B cell (primary cell): ENCODE measurements at regions not wholly inside any gene's neighbourhood (a gene's known extent, or its start where the extent isn't known, plus 50 kb on each side); places are given as distances from the start of the nearest gene placed in this dataset.

Experiments
- ATAC-seq: fragments of 200-7000 bp; cut with Tn5 transposase; one replicate; pipeline ENCODE4 v1.10.0; 2021; ENCODE audit warnings: low read depth, mild to moderate bottlenecking, moderate number of reproducible peaks, moderate library complexity
- CTCF ChIA-PET: fragments of 350-600 bp; sonication (Branson Sonifier 250); formaldehyde crosslinking; loops from one replicate; lab custom pipeline; 2021; ENCODE audit warnings: antibody characterized with exemption, inconsistent platforms; lab: Charles Lee
- POLR2A ChIA-PET: fragments of 350-600 bp; sonication (Branson Sonifier 250); formaldehyde crosslinking; loops from one replicate; lab custom pipeline; 2021; ENCODE audit warnings: antibody characterized with exemption; lab: Charles Lee
- DNase-seq: peaks from one replicate; pipeline ENCODE4 v3.0.0; 2013
- H2AFZ ChIP-seq: 2 replicates; pipeline ENCODE4 v1.6.1; 2012; ENCODE audit warnings: mild to moderate bottlenecking, low read depth, low read length; ENCODE audit not compliant: insufficient read depth, poor library complexity, severe bottlenecking
- H3K27ac ChIP-seq, 2 donors: 1 replicate in 1 of 2; 2 replicates in 1 of 2; pipeline ENCODE4 v1.5.1; 2012 to 2013; ENCODE audit warnings: low read length in 2 of 2, mild to moderate bottlenecking in 2 of 2, moderate library complexity in 1 of 2
- H3K27me3 ChIP-seq, 4 experiments: fragments of 200-600 bp in 1 of 4; sonication (generic) in 1 of 4; replicated peaks in 1 of 4; 1 replicate in 2 of 4; 2 replicates in 2 of 4; pipeline versions ENCODE4 v1.6.1 to v1.7.0; 2013 to 2016; ENCODE audit warnings: low read length in 3 of 4, mild to moderate bottlenecking in 2 of 4, mixed read lengths in 1 of 4, moderate library complexity in 1 of 4; ENCODE audit not compliant: insufficient read depth in 4 of 4, control insufficient read depth in 3 of 4; ENCODE audit errors: control extremely low read depth in 1 of 4
- H3K36me3 ChIP-seq, 2 experiments: replicated peaks in 1 of 2; 1 replicate in 1 of 2; 2 replicates in 1 of 2; pipeline versions ENCODE4 v1.6.1 to v1.7.1; 2013; ENCODE audit warnings: low read length in 1 of 2; ENCODE audit not compliant: insufficient read depth in 2 of 2, control insufficient read depth in 1 of 2; ENCODE audit errors: control extremely low read depth in 1 of 2, extremely low read depth in 1 of 2
- H3K4me1 ChIP-seq, 2 donors: fragments of 200-600 bp in 1 of 2; sonication (generic) in 1 of 2; 1 replicate in 1 of 2; 2 replicates in 1 of 2; pipeline versions ENCODE4 v1.5.1 to v1.6.1; 2013 to 2017; ENCODE audit warnings: low read length in 2 of 2; ENCODE audit not compliant: control insufficient read depth in 2 of 2, insufficient read depth in 2 of 2
- H3K4me2 ChIP-seq: replicated peaks from 2 replicates; pipeline ENCODE3; 2012; ENCODE audit warnings: mild to moderate bottlenecking, low read depth, low read length; ENCODE audit not compliant: poor library complexity, severe bottlenecking
- H3K4me3 ChIP-seq, 5 experiments: fragments of 200-600 bp in 1 of 5; sonication (generic) in 1 of 5; 1 replicate in 3 of 5; 2 replicates in 2 of 5; pipeline versions ENCODE4 v1.5.1 to v1.7.0; 2011 to 2016; ENCODE audit warnings: low read length in 4 of 5, mild to moderate bottlenecking in 4 of 5, low read depth in 2 of 5, control low read depth in 1 of 5, moderate library complexity in 1 of 5; ENCODE audit not compliant: insufficient read depth in 1 of 5; ENCODE audit errors: control extremely low read depth in 1 of 5, extremely low read depth in 1 of 5
- H3K79me2 ChIP-seq: fragments of 200-600 bp; sonication (generic); one replicate; pipeline ENCODE4 v1.6.0; 2016; ENCODE audit warnings: low read length; ENCODE audit not compliant: control insufficient read depth, insufficient read depth
- H3K9ac ChIP-seq: fragments of 200-600 bp; sonication (generic); 2 replicates; pipeline ENCODE4 v1.6.1; 2017; ENCODE audit warnings: mild to moderate bottlenecking, low read length, moderate library complexity
- H3K9me3 ChIP-seq, 3 donors: one replicate each; pipeline versions ENCODE4 v1.6.1 to v1.7.1; 2013; ENCODE audit warnings: low read length in 2 of 3; ENCODE audit not compliant: control insufficient read depth in 2 of 3, insufficient read depth in 1 of 3; ENCODE audit errors: control extremely low read depth in 1 of 3
- H4K20me1 ChIP-seq: 2 replicates; pipeline ENCODE4 v1.6.0; 2012; ENCODE audit warnings: mild to moderate bottlenecking, low read length; ENCODE audit not compliant: insufficient read depth, control insufficient read depth, poor library complexity, severe bottlenecking
- H3K27ac Mint-ChIP-seq: one replicate; pipeline ENCODE4 v1.8.0; 2021; ENCODE audit warnings: mixed read lengths
- H3K27me3 Mint-ChIP-seq: one replicate; pipeline ENCODE4 v1.8.0; 2021; ENCODE audit warnings: mixed read lengths
- H3K4me1 Mint-ChIP-seq: one replicate; pipeline ENCODE4 v1.8.0; 2021; ENCODE audit warnings: mixed read lengths
- H3K4me3 Mint-ChIP-seq: one replicate; pipeline ENCODE4 v1.8.0; 2021; ENCODE audit warnings: mixed read lengths
- H3K9me3 Mint-ChIP-seq: one replicate; pipeline ENCODE4 v1.8.0; 2022; ENCODE audit warnings: mixed read lengths; ENCODE audit not compliant: insufficient read depth
- EZH2 ChIP-seq: IDR thresholded peaks from 2 replicates; pipeline ENCODE4 v1.6.1; 2012; ENCODE audit warnings: borderline replicate concordance, low read depth, mild to moderate bottlenecking, moderate library complexity, low read length; ENCODE audit not compliant: insufficient read depth, poor library complexity, severe bottlenecking
- WGBS: methylation state at CpG from one replicate; pipeline ENCODE4 v1.1.5; 2013; ENCODE audit warnings: missing lambda C conversion rate; ENCODE audit not compliant: insufficient coverage; 5-methylcytosine and 5-hydroxymethylcytosine counted together
- intact Hi-C: fragments of 100-400 bp; cut with micrococcal nuclease; formaldehyde crosslinking; loops from one replicate; pipeline ENCODE4 v1.10.0; 2022
- TF ChIP-seq, protein P1 (sequence below): fragments of 200-600 bp; IDR thresholded peaks from one replicate; pipeline ENCODE4 v1.8.0; 2022; ENCODE audit warnings: antibody characterized with exemption, mild to moderate bottlenecking

- H3K9me3 Mint-ChIP-seq: no peaks in the 10 kb centered on the region
- Histone ChIP-seq H3K79me2 (no peaks in the 10 kb centered on the region), H3K27me3 (no peaks in the 10 kb centered on the region), H3K27ac (no peak overlapping the region), H2AFZ (no peak overlapping the region), H3K36me3 (no peaks in the 10 kb centered on the region), H3K9ac (no peak overlapping the region), H4K20me1 (no peaks in the 10 kb centered on the region), H3K4me2 (no peak overlapping the region), H3K4me1 (no peaks in the 10 kb centered on the region), H3K4me3 (no peak overlapping the region), H3K9me3 (no peaks in the 10 kb centered on the region)
- WGBS: 100% methylated on average over 1 of the region's 2 CpGs
- no peak for TF ChIP-seq EZH2
- TF ChIP-seq, protein P1, sequence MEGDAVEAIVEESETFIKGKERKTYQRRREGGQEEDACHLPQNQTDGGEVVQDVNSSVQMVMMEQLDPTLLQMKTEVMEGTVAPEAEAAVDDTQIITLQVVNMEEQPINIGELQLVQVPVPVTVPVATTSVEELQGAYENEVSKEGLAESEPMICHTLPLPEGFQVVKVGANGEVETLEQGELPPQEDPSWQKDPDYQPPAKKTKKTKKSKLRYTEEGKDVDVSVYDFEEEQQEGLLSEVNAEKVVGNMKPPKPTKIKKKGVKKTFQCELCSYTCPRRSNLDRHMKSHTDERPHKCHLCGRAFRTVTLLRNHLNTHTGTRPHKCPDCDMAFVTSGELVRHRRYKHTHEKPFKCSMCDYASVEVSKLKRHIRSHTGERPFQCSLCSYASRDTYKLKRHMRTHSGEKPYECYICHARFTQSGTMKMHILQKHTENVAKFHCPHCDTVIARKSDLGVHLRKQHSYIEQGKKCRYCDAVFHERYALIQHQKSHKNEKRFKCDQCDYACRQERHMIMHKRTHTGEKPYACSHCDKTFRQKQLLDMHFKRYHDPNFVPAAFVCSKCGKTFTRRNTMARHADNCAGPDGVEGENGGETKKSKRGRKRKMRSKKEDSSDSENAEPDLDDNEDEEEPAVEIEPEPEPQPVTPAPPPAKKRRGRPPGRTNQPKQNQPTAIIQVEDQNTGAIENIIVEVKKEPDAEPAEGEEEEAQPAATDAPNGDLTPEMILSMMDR: no peak
- no peak overlapping the region for H3K4me3 Mint-ChIP-seq
- CTCF ChIA-PET: no interaction called here
- ATAC-seq: no peak
- no peaks in the 10 kb centered on the region for H3K4me1 Mint-ChIP-seq
- H3K27me3 Mint-ChIP-seq: no peaks in the 10 kb centered on the region
- H3K27ac Mint-ChIP-seq: no peak overlapping the region
- POLR2A ChIA-PET: no interaction called here
- intact Hi-C loops: no loop called here
- no peak for DNase-seq
These were observed 305.3 kb downstream of the TMX3 start for GRCh38 chr18:68409576-68409975.

DNA sequence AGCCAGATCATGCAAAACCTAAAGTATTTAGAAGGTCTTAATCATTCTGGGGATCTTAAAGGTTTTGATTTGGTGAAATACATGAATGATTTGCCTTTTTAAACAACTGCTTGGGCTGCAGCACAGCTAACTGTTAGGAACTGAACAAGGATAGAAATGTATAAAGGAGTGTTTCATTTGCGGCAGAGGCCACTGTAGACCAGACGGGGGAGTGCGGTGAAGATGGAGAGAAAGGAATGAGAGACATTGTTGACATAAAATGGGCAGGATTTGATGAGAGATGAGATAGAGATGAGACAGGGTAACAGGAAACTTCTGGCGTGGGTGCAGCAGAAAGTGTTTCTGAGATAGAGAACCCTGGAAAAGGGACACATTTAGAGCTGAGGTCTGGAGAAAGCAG lies 308.1 kb downstream of the TMX3 start:
- H3K9me3 ChIP-seq: no peaks in the 10 kb centered on the region
- Mint-ChIP-seq H3K4me3 (no peak overlapping the region), H3K27ac (no peak overlapping the region), H3K27me3 (no peaks in the 10 kb centered on the region), H3K4me1 (no peaks in the 10 kb centered on the region), H3K9me3 (peaks cover 2% of the 10 kb centered on the region)
- TF ChIP-seq, protein P1: no peak
- no peak for TF ChIP-seq EZH2
- H4K20me1 ChIP-seq: no peaks in the 10 kb centered on the region
- no peak for ATAC-seq
- WGBS: 94% methylated on average over 4 of the region's 4 CpGs
- H3K4me1 ChIP-seq: no peaks in the 10 kb centered on the region
- no peak overlapping the region for H2AFZ ChIP-seq
- H3K4me2 ChIP-seq: no peak overlapping the region
- CTCF ChIA-PET: no interaction called here
- POLR2A ChIA-PET: no interaction called here
- no peak overlapping the region for H3K9ac ChIP-seq
- DNase-seq: no peak
- intact Hi-C loops: no loop called here
- no peaks in the 10 kb centered on the region for H3K36me3 ChIP-seq
- H3K79me2 ChIP-seq: no peaks in the 10 kb centered on the region
- no peaks in the 10 kb centered on the region for H3K27me3 ChIP-seq
- no peak overlapping the region for H3K27ac ChIP-seq
- no peak overlapping the region for H3K4me3 ChIP-seq
